Stomach (tissue), 4 donors: ENCODE measurements at regions not wholly inside any gene's neighbourhood (a gene's known extent, or its start where the extent isn't known, plus 50 kb on each side); places are given as distances from the start of the nearest gene placed in this dataset.

Source experiments
- CTCF ChIP-seq, 7 experiments: fragments of 450-650 bp in 4 of 7; fragments of 200-600 bp in 3 of 7; sonication (generic) in 3 of 7; IDR thresholded peaks; one replicate each; pipeline ENCODE4 v1.5.1; 2016 to 2019; ENCODE audit warnings: antibody characterized with exemption in 7 of 7, control low read depth in 2 of 7, mild to moderate bottlenecking in 1 of 7
- POLR2AphosphoS5 ChIP-seq, 3 donors: sonication (generic); formaldehyde crosslinking; IDR thresholded peaks; one replicate each; pipeline ENCODE4 v1.6.1; 2016; ENCODE audit warnings: antibody characterized with exemption in 3 of 3

GRCh38 chr4:187128222-187128621, 404.6 kb upstream of the FAT1 start:
- TF ChIP-seq CTCF (IDR thresholded peaks at IDR 0.05) = no peak
- no peak for TF ChIP-seq POLR2AphosphoS5 (IDR thresholded peaks at IDR 0.05)
